GM19240 (cell line): ENCODE measurements at regions not wholly inside any gene's neighbourhood (a gene's known extent, or its start where the extent isn't known, plus 50 kb on each side); places are given as distances from the start of the nearest gene placed in this dataset.
"Not testable (repeated sequence)": the region's sequence is repeated elsewhere in the genome, so short reads cannot be mapped to it uniquely, and the experiment has no call there.

Experiments
- DNase-seq: peaks from one replicate; pipeline ENCODE4 v3.0.0; 2011; ENCODE audit warnings: low spot score; ENCODE audit not compliant: insufficient read length

DNA sequence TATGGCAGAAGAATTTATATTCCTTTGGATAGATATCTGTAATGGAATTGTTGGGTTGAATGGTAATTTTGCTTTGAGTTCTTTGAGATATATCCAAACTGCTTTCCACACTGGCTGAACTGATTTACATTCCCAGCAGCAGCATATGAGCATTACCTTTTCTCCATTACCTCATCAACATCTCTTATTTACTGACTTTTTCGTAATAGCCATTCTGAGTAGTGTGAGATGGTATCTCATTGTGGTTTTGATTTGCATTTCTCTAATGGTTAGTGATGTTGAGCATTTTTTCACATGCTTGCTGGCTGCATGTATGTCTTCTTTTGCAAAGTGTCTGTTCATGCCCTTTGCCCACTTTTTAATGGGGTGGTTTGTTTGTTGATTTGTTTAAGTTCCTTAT is 404.5 kb downstream of the SUCLG1 start:
- not testable (repeated sequence) for DNase-seq

DNA sequence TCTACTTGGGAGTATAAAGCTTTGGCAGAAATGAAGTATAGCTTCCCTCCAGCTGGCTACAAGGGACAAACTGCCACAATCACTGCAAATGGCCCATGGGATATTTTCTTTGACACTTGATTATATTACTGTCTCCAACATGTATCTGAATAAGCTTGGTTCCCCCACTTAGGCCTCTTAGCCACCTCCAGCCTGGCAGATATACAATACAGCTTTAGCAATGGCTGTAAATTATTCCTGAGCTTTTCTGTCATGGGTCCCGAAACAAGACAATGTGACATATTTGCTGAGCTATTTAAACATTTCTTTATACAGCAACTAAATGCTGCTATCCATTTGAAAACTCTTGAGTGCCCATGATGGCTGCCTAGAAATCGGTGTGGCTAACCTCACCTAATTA is 406.2 kb downstream of the SUCLG1 start:
- DNase-seq, result no peak

DNA sequence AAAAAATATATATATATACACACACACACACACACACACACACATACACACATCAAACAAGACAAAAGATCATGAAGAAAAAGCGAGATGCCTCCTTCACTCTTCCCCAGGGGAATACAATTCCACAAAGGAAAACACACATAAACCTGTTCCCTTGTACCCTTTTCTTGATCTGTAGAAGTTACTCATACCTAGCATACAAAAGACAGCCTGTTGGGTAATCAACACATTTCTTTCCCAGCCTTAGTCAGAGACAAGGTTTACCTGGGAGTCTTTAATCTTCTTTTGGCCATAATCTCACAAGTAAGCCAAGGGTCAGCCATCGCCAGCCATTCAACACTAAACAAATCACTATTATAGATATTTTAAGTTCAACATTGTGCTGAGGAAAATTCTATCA is 407.0 kb downstream of the SUCLG1 start:
- DNase-seq, result no peak

DNA sequence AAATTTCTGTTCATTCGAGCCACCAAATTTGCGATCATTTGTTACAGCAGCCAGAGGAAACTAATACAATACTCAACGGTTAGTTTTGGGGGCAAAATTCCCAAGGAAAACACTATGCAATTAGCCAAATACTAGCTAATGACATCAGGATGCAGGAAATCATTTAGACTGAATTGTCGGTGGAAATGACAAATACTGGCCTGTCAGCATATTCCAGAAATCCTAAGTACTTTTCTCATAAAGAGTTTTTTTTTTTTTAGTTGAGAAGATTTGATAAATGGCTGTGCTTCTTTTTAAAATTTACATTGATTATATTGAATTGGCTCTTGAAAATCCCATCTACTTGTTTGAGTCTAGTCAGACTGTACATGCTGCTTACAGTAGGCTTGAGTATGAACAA is 410.1 kb downstream of the SUCLG1 start:
- DNase-seq, result no peak

DNA sequence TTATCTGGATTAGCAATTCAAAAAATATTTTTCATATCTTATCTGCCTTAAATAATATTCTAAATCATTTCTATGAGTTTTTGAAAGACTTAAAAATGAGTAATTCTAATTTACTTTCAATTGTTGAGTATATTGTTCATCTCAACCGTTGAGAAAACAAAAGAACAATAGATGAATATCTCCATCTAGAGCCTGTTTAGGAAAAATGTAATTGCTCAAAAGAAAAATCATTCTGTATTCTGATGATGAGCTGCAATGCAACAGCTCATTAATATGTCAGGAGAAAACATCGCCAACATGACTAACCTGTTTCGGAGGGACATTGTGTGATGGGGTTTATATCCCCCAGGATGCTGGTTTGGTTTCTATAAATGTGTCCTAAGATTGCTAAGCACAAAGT is 417.6 kb downstream of the SUCLG1 start:
- DNase-seq, result no peak

DNA sequence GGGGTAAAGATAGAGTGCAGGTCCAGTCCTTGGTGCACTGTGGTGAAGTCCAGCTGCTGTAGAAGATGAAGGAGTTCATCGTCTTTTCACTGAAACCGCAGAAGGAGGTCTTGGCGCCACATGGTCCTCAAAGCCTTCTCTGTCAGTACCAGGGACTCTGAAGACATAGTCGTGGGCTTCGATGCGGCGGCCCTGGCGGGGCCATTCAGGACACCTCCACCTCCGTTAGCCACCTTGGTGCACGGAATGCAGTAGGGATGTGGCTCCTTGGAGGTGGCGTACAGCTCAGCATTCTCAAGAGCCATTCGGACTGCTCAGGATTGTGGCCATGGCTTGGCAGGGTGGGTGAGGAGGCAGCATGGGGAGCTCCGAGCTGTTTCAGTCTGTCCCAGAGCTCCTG is 418.8 kb downstream of the SUCLG1 start:
- no peak for DNase-seq

DNA sequence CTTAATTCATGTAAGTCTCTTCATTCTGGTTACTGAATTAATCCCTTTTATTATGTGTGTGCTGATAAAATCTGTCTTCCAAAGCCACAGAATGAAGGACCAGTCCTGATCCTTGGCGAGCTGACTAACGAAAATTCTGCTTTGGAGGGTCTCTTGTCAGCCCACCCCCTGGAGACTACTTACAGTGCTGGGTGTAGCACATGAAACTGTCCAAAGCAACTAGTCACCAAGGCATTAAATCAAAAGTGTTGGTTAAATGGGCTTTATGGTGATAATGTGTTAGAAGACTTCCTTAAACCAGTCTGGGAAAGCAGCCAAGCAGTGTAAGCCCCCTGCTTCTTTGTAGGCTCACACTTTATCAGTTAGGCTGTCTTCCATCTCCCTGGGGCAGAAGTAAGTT is 420.2 kb downstream of the SUCLG1 start:
- no peak for DNase-seq

DNA sequence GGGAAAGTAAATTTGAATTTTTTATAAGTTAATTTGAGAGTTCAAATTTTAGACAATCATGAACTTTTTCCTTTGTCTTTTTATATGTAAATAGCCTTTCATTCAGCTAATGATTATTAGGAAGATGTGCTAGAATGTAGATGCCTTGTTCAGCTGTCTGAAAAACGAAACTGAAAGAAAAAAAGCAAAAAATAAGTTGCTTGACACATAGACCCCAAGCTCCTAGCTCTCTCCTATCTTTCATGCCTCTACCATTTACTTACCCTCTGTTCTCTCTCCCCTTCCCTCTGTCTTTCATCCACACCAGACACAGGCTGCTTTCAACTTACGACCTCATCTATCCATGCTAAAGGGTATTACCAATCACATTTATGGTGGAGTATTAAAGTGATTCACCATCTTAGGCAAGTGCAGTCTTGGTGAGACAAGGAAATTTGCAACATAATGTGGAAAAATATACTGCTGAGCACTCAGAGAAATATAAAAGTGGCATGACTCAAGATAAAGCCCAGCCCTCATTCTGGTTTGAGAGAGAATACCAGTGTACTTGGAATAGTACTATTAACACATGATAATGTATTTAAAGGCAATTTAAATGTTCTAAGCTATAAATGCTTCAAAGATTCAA is 425.6 kb downstream of the SUCLG1 start:
- DNase-seq, result no peak

DNA sequence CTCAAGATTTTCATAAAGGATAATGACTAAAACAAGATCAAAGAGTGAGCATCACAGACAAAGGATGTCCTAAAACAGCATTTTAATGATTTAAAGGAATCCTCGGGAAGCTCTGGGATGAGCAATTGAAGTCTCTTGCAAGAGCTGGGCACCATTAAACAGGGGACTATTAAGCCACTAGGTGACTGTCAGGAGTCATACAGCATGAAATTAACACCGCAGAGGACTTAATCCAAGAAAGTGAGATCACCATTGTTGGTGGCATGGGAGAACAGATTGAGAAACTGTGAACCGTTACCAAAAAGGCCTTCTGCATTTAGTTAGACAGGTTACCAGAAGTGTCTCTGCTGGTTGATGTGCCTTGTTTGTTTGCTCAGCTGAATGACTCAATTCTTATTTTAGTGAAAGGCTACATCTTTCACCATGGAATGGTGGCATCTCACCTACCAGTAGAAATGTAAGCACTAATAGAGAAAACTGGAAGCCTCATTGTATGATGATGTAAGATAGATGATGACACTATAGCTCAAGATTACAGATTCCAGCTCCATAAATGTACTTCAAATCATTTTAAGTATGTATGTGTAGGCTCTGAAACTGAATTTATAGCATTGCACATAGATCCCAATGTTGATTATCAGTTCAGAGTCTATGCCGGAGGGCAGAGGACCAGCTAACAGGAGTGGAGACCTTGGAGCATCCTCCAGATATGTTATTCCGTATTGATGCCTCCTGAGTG is 427.6 kb downstream of the SUCLG1 start:
- no peak for DNase-seq

DNA sequence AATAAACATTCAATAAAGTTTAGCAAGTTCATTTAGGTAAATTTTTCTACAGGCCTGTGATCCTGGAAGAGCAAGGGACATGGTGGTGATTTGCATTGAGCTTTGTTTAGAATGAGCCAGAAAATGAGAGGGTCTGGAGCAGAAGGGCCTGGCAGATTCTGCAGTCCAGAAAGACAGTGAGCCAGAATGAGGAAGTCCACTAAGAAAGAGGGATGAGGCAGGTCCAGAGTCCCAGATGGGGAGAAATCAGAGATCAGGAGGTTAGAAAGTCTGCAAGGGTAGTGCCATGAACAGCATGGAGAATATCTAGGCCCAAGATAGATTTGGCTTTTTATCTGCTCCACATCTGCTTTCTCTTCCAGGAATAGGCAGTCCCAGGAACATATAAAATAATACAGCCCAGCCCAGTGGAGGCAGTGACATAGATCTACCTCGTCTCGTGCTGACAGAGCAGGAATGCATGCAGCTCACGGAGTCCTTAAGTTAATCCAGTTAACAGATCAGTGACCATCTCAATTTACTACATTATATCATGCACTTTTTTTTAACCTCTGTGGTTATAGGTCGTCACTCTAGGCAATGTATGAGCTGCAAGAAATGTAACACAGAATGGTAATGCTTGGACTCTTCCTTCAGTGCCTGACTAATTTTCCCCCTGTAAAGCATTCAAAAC is 429.0 kb downstream of the SUCLG1 start:
- no peak for DNase-seq

DNA sequence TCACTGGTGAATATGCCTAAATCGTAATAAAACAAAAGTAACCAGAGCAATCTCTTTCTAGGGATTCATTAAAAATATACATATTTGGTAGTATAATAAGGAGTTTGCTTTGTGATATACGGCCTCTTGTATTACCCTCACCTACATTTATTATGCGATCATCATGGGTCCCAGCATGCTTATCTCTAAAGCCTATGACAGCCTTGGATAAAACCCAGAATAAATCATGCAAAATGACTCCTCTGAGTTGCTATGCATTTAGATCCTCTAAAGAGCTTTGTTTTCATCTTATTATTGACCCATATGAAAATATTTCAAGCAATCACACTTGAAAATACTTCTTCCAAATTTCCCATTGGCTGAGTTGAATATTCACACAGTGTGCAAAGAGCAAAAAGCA is 432.3 kb downstream of the SUCLG1 start:
- no peak for DNase-seq

DNA sequence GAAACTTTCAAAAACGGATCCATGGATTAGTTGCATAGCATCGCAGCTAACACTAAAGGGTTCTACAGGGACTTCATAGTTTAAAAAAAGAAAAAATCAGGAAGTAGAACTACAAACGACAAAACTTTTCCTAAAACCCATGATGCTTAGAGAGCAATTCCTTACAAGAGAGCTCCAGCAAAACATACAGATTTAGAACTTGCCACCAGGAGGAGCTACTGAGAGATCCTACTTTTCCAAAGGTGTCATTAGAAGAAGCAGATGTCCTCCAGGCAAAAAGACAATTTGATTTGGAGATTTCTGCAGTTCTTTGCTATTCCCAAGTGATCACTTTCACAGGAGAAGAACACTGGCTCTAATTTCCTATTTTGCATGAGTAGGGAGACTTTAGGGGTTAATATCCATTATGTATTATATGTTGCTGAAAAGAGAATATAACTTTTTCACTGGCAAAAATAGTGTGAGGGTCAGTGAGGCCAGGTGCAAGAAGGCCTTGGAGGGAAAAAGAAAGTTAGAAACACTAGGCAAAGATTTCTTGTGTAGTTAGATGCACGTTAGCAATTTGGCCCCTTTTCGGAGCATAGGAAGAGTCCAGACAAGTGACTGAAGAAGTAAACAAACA is 436.2 kb downstream of the SUCLG1 start:
- no peak for DNase-seq

DNA sequence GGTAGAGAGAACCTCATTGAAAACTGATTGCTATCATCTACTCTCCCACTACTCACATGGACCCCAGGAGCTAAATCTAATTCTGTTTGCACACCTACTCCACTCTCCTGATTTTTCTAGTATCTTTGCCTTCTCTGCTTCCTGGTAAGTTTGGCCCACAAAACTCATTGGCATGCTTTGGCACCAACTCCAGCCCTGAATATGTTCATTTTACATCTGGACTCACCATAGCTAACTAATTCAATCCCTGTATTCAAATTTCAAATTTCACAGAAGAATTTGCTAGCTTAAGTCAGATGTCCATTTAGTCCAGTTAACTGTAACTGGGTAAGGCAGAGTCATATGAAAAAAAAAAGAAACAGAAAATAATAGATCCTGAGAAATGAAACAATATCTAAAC is 442.1 kb downstream of the SUCLG1 start:
- no peak for DNase-seq

DNA sequence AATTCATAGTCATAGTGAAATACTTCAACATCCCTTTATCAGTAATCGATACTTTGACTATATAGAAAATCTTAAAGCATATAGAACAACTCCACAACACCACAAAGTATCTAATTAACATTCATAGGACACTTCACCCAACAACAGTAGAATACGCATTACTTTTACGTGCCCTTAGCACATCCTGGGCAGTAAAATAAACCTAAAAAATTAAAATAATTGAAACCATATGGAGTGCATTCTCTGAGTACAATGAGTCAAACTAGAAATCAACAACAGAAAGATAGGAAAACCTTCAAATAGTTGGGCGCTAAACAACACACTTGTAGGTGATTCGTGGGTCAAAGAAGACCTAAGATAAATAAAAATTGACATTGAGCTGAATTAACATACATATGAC is 442.9 kb downstream of the SUCLG1 start:
- no peak for DNase-seq

DNA sequence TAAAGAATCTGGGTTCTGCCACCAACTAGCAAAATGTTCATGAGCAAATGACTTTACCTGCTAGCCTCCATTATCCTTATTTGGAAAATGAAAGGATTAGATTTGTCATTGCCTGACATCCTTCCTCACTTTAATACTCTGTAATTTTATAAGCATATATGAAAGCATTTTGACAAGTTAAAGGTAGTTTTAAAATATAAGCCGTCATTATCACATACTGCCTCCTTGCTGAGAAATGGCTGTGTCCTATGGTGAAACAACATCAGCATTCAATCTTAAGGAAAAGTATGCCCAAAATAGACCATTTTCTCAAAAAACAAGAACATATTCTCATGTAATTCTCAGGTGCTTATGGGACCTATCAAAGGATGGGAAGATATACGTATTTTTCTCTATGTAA is 461.2 kb downstream of the SUCLG1 start:
- no peak for DNase-seq

DNA sequence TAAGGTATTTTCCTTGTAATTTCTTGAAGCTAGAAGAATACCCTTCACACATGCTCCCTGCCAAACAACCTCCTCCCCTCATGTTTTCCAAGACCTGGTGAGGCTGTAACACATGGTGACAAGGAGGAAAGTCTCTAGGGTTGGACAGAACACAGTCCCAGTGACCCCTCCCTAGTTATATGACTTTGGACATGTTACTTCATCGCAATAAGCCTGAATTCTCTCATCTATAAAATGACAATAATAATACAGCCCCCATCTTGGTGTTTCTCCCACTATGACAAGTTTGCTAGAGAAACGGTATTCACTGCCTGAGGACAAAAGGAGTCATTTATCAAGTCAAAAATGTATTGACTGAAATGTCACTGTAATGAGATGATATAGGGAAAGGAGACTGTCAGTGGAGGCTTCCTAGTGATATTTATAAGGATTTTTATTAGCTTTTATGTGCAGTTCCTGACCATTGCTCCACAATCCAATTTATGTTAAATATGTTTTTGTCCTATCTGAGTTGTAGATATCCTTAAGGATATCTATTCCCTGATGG is 464.4 kb downstream of the SUCLG1 start:
- no peak for DNase-seq

DNA sequence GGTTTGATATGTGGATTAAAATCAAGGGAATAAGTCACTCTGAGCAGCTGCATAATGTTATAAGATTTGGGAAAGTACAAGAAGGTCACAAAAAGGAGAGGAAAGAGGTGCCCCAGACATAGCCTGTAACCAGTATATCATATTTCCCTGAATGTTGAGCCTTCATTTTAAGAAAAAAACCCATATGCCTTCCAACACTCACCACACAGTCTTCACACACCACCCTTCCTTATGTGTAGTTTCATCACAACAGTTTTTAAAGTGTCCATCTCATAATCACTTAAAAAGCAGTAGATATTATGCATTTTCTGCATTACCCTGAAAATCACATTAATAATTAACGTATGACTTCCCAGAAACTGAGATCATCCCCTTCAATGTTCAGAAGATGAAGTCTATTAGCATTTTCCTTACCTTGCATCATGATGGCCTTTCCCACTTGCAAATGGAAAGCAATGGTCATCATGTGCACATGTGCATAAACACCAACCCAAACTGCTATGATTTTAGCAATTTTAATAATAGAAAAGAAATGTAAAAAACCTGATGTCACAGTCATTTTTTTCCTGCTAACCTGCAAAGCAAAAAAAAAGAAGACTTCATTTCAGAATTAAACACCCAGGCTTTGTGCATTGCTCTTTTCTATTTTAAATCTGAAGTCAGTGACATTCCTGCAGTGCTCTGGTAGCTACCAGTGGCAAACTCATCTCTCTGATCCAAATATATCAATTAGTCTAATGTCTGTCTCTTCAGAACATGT is 465.0 kb downstream of the SUCLG1 start:
- no peak for DNase-seq

DNA sequence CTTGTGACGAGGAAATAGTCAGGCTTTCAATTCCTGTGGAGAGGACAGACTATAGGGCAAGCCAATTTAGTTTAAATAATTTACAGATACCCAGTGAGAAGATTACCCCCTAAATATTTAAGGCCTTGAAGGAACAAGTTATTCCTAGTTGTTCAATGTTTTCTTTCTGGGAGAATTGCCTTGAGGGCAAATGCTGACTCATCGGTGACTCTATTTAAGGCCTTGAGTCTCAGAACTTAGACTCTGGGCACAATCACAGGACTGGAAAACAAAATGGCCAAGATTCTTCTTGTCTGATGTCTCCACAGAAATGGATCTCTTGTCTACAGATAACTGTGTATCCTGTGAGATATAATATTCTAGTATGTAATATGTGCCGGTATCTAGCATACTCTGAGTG is 467.1 kb downstream of the SUCLG1 start:
- DNase-seq, result no peak

DNA sequence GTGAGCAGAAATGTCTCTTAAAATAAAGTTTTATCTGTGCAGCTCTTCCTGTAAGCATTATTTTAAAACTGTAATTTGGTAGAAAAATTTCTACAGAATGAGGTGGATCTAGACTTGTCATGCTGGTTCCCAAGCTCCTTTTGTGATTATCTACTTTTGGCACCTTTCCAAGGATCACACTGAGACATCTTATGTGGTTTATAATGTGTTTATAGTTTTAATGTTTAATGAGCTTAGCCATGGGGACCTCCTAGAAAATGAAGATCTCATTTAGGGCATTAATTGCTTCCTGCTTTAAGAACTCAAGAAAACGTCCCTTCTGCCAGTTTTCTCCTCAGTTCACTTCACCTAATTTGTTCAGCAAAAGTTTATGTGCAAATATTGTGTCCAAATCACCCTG is 468.4 kb downstream of the SUCLG1 start:
- no peak for DNase-seq

DNA sequence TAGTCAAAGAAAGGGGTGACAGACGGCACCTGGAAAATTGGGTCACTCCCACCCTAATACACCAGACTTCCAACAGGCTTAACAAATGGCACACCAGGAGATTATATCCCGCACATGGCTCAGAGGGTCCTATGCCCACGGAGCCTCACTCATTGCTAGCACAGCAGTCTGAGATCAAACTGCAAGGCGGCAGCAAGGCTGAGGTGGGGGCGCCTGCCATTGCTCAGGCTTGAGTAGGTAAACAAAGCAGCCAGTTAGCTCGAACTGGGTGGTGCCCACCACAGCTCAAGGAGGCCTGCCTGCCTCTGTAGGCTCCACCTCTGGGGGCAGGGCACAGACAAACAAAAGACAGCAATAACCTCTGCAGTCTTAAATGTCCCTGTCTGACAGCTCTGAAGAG is 482.5 kb downstream of the SUCLG1 start:
- not testable (repeated sequence) for DNase-seq

DNA sequence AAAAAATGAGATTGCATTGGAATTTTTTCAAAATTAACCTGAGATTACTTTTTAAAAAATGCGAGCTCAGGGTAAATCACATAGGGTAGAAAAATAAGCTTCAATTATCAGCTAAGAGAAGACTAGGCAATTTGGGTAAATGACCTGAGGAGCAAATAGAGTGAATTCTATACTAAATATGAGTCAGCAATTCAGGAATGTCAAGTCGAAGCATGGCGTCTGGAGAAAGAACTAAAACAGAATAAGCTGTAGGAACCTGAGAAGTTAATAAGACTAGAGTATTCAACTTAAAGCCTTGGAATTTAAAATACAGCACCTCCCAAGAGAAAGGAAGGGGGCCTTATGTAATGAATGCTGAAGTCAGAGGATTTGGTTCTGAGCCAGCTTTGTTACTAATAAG is 487.0 kb downstream of the SUCLG1 start:
- DNase-seq, result no peak
